Panc1 (cell line): ENCODE measurements at regions not wholly inside any gene's neighbourhood (a gene's known extent, or its start where the extent isn't known, plus 50 kb on each side); places are given as distances from the start of the nearest gene placed in this dataset.

Experiments
- POLR2AphosphoS5 ChIP-seq: IDR thresholded peaks from 2 replicates; pipeline ENCODE4 v1.6.1; 2012; ENCODE audit warnings: mild to moderate bottlenecking, low read depth, low read length, moderate library complexity
- SIN3A ChIP-seq: IDR thresholded peaks from 2 replicates; pipeline ENCODE4 v1.6.1; 2012; ENCODE audit warnings: low read depth, mild to moderate bottlenecking, low read length, moderate library complexity, borderline replicate concordance; ENCODE audit not compliant: insufficient read depth
- TF ChIP-seq, protein P1 (sequence below): fragments of 450-650 bp; IDR thresholded peaks from 2 replicates; pipeline ENCODE4 v1.5.1; 2017; ENCODE audit warnings: mild to moderate bottlenecking
- TF ChIP-seq, protein P2 (sequence below), 2 experiments: IDR thresholded peaks; 2 replicates each; pipeline ENCODE4 v1.6.1; 2011 to 2012; ENCODE audit warnings: low read depth in 2 of 2, control low read depth in 1 of 2, low read length in 1 of 2, mild to moderate bottlenecking in 1 of 2, moderate library complexity in 1 of 2; ENCODE audit not compliant: insufficient read depth in 1 of 2

- TF ChIP-seq, protein P1, sequence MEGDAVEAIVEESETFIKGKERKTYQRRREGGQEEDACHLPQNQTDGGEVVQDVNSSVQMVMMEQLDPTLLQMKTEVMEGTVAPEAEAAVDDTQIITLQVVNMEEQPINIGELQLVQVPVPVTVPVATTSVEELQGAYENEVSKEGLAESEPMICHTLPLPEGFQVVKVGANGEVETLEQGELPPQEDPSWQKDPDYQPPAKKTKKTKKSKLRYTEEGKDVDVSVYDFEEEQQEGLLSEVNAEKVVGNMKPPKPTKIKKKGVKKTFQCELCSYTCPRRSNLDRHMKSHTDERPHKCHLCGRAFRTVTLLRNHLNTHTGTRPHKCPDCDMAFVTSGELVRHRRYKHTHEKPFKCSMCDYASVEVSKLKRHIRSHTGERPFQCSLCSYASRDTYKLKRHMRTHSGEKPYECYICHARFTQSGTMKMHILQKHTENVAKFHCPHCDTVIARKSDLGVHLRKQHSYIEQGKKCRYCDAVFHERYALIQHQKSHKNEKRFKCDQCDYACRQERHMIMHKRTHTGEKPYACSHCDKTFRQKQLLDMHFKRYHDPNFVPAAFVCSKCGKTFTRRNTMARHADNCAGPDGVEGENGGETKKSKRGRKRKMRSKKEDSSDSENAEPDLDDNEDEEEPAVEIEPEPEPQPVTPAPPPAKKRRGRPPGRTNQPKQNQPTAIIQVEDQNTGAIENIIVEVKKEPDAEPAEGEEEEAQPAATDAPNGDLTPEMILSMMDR: no peak
- TF ChIP-seq, protein P2, sequence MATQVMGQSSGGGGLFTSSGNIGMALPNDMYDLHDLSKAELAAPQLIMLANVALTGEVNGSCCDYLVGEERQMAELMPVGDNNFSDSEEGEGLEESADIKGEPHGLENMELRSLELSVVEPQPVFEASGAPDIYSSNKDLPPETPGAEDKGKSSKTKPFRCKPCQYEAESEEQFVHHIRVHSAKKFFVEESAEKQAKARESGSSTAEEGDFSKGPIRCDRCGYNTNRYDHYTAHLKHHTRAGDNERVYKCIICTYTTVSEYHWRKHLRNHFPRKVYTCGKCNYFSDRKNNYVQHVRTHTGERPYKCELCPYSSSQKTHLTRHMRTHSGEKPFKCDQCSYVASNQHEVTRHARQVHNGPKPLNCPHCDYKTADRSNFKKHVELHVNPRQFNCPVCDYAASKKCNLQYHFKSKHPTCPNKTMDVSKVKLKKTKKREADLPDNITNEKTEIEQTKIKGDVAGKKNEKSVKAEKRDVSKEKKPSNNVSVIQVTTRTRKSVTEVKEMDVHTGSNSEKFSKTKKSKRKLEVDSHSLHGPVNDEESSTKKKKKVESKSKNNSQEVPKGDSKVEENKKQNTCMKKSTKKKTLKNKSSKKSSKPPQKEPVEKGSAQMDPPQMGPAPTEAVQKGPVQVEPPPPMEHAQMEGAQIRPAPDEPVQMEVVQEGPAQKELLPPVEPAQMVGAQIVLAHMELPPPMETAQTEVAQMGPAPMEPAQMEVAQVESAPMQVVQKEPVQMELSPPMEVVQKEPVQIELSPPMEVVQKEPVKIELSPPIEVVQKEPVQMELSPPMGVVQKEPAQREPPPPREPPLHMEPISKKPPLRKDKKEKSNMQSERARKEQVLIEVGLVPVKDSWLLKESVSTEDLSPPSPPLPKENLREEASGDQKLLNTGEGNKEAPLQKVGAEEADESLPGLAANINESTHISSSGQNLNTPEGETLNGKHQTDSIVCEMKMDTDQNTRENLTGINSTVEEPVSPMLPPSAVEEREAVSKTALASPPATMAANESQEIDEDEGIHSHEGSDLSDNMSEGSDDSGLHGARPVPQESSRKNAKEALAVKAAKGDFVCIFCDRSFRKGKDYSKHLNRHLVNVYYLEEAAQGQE (IDR thresholded peaks at IDR 0.05; ENCODE audit: insufficient read depth in 1 of 2, low read depth in 2 of 2, low read length in 1 of 2): no peak
- TF ChIP-seq POLR2AphosphoS5: no peak
- TF ChIP-seq SIN3A: no peak
These were observed 450.4 kb upstream of the CITED2 start for GRCh38 chr6:139824864-139825263.
